HG02884 (cell line): ENCODE measurements at regions not wholly inside any gene's neighbourhood (a gene's known extent, or its start where the extent isn't known, plus 50 kb on each side); places are given as distances from the start of the nearest gene placed in this dataset.

Experiments
- ATAC-seq: cut with Tn5 transposase; IDR thresholded peaks from one replicate; pipeline ENCODE4 v1.9.1; 2021; ENCODE audit warnings: mild to moderate bottlenecking, moderate library complexity; ENCODE audit not compliant: unreplicated experiment

DNA sequence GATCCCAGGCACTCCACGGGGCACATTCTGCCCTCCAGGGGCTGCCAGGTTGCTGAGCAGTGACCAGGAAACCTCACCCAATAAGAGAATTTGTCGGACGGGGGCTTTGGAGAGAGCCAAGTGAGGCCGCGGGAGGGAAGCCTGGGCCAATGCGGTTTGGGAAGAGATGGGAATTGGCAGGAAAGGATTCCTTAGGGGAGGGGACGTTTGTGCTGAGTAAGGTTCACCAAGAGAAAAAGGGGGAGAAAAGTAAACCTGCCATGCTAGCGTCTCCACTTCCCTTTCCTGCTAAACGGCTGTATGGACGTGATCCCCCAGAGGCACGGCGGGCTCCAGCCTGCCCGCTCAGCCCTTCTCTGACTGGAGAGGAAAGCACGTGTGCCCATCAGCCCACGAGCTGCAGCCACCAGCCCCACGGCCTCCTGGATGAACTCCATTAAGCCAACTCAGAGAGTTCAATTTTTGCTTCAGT, 194.4 kb upstream of the ID2 start:
- no peak for ATAC-seq

DNA sequence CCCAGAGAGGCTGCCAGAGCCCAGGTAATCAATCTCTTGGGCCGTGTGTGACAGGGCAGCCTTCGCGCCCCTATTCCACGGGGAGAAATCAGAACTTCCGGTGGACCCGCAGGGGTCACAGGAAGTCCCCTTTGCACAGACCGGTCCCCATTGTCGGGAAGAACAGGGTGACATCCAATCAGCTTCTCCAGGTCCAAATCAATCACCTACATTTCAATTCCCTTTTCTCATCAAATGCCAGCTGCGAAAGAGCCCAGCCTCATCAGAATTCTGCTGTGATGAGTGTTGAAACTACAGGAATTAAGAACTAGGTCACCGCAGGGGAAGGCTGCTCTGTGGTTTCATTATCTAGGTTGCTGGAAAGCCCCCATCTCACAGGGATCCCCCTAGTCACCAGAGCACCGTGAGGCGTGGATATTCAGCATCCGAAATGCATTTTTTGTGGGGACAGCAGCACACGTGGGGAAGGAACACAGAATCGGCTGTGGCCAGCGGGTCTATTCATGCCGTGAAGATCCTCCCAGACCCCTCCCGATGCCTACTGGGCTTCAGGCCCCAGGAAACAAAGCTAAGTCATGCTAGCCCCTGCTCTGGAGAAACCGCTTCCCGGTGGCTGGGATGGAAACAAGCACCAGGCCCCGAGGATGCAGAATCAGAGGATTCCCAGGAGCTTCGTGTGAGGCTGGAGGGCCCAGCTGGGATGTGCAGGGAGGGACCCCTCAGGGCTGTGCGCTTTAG, 193.7 kb upstream of the ID2 start:
- peak; percentile 90 for ATAC-seq

DNA sequence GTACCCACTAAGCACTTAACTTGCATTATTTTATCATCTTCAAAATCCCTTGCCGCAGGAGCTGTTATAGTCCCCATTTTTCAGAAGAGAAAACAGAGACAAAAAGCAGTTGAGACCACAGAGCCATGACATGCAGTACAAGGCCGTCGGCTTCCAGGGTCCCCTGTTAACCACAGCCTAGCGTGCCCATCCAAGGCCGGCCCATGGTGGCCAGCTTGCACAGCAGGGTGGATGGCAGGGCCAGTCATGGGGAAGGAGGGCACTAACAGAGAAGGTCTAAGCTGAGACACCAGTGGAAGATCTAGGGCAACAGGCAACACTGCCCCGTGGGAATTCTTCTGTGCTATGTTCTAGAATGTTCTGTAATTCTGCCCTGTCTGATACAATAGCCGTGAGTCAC, 192.6 kb upstream of the ID2 start:
- ATAC-seq, result no peak

DNA sequence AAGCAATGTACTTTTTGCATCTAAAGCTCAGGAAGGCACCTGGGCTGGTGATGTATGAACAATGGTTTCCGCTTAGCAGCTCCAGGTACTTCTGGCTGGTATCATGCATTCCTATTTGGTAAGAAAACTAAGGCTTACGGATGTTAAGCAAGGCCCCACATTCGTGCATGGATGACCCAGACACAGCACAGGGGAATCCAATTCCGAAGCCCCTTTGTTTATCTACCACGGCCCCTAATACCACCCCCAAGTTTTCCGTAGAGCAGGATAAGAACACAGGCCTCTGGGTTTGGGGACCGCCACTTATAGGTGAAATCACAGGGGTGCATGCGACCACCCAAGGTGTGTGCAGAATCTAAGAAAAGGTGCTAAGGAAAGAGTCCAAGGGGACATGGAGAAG, 192.1 kb upstream of the ID2 start:
- no peak for ATAC-seq

DNA sequence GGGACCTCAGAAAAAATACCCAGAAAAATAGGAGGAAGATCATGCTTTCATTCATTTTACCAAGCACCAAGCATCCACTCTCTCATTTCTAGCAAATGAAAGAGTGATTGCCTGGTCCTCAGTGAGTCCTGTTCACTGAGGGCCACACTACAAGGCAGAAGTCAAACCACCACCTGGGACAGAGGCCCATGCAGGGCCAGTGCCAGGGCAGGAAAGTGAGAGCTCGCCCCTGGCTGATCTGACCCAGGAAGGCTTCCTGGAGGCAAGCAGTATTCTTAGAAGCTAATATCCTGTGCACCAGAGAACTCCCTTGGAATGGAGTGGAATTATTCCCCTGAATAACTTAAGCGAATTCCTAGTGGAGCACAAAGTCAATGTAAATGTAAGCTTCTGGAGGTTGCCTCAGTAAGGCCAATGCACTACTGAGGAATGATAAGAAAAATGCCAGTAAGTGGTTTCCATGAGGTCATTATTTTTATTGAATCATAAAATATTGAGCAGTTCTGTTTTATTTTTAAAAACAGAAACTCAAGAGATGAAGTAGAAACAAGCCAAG, 191.6 kb upstream of the ID2 start:
- ATAC-seq, result no peak

DNA sequence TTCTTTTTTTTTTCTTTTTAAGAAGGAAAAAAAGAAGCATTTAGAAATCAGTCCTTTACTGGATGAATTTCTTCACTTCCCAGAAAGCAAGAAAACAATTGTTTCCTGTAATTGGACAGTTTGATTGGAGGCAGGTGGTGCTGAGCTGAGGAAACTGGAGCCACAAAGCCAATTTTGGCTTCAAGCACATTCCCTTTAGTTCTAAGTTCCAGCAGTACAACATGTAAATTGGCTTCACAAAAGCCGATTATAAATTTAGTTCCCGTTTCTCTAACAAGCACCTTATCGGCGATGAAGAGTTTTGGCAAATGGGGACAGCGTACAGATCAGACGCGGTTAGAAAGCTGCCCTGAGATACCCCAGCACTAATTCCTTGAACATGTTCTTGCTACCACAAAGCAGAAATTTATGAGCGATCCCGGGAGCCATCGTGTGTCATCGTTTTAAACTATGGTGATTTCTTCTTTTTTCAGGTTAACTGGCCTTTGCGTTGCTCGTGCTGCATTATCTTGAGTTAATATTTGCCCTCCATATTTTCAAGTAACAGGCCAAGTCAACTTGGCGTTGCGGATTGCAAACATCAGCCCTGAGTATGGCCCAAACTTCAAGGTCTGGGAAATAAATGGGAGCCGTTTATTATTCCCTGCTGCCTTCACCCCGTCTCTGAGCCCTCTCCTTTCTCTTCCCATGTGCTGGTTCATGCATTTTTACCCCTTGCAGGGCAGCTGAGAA, 190.4 kb upstream of the ID2 start:
- no peak for ATAC-seq

DNA sequence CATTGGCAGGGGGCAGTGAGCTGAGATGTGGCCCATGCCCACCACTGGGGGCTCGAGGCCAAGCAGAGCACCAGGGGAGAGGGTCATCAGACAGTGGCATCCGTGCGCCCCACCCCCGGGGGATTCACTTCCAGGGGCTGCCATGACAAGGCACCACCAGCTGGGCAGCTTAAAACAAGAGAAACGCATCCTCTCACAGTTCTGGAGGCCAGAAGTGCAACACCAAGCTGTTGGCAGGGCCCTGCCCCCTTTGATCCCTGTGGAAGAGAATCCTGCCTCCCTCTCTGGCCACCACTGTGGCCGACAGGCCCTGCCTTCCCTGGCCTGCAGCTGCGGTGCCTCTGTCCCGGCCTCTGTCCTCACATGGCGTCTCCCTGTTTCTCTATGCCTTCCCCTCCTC, 187.7 kb upstream of the ID2 start:
- ATAC-seq, result no peak

DNA sequence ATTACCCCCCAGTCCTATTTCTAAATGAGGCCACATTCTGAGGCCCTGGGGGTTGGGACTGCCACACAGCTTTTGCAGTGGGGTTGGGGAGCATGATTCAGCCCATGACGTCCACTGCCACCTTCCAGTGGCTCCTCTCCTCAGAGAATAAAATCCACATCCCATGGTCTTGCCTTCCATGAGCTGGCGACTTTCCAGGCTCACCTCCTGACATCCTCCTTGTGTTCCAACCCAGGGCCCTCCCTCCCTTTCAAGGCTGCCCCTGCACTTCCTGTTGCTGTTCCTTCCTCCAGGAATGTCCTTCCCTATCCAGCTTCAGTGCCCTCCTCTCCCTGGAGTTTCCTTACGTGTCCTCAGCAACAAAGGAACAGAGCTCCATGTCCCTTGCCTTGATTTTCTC, 187.3 kb upstream of the ID2 start:
- ATAC-seq, result no peak

DNA sequence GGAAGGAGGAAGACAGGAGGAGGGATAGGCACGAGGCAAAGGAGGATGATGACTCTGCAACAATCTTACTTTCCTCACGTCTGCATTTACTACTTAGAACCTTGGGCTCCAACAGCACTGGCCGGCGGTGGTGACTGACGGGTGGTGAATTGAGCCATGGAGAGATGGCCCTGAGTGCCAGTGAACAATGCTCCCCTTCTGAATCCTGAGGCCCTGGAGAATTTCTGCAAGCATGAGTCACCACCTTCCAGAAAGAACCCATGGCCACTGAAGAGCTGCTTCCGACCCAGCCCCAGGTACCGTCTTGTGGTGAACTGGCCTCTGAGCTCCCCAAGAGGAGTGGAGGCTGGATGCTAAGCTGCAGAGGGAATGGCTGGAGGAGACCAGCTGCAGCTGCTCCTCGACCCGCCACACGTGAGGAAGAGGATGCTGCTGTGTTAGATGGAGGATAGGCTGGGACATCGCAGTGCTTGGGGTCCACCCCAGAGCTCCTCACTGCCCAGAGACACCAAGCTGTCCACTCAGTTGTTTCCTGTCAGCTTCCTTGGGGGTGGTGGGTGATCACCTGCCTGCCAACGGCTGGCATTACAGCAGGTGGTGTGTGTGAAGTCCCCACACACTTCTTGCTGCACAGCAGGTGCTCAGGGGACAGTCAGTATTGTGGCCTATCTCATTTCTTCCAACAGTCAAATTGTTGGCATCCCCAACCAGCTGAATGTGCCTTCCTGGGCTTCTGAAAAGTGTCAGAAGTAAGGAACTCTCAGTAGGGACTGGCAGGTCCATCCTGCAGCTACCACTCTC, 186.5 kb upstream of the ID2 start:
- no peak for ATAC-seq

DNA sequence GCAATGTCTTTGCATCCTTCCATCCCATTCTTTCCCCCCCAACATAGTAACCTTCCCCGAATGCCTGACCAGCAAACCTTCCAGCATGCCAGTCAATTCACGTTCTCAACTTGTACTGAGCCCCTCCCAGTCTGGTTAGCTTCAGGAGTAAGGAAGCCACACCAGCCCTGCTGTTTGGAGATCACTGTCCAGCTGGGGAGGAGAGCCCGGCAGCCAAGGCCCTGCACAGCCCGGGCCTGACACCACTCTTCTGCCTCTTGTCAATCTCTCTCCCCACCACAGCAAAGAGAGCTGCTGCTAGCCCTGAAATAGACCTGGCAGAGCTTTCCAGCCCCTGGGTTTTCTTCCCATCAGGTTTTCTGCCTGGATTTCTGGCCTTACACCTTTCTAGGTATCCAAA, 185.8 kb upstream of the ID2 start:
- ATAC-seq, result no peak

DNA sequence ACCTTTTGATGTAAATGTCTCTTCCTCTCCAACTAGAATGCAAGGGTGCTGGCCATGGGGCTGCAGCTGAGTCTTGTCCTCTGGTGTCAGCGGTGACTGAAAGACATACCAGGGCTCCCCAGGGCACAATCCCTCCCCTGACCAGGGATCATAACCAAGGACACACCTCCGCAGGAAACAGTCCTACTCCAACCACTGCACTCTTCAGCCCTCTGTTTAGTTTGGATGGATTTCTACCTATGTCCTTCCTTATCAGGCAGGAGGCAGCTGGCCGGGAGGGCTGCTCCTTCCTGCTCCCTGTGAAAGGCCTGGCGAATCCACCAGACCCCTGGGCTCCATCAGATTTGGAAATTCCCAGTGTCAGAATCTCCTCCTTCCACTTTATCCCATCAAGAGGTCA, 185.2 kb upstream of the ID2 start:
- ATAC-seq, result no peak

DNA sequence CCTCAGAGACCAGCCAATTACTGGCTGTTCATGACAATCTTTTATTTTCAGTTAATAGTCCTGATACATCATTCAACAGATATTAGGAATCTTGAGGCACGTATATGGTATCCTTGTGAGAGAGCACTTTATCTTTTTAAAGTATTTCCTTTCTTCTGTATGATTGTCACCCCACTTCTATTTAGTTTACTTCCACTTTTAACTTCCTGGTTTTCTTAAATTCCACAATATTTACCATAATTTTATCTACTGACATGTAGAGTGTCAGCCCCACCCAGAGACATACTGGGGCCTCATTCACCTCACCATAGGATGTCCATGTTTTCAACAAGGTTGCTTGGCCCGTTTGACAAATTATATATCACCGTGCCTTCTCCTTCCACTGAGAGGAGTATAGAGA, 182.9 kb upstream of the ID2 start:
- no peak for ATAC-seq

DNA sequence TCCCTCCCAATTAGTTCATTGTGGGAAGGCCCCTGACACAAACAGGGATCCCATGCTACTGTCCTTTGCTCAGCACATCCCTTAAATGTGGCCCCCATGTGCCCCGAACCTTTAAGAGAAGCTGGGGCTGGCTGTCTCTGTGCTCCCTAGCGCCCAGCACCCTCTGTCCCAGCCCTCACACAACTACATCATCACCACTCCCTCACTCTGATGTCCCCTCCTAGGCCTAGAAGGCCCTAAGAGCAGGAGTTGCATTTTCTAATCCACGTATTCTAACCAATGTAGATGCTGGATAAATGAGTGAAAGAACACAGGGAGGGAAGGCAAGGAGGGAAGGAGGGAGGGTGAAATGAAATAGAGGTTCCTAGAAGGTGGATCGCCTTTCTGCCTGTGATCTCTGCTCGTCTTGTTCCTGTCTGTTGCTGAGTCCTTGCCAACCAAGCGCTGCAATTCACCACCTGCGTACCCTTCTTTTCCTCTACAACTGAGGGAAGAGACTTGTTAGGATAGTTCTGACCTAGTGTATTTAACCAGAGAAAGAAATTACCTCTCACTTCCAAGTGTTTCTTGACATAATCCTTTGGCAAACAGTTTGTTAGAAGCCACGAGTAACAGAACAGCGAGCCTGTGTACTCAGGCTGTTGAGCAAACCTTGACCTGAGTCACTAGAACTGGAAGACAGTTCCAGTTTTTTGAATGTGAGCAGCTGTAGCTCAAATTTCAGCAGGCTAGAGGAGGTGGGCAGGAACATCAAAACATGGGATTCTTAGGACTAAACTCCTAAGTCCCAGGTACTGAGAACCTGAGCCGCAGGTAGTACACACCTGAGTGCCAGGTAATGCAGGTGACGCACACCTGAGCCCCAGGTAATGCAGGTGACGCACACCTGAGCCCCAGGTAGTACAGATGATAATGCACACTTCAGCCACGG, 181.5 kb upstream of the ID2 start:
- no peak for ATAC-seq

DNA sequence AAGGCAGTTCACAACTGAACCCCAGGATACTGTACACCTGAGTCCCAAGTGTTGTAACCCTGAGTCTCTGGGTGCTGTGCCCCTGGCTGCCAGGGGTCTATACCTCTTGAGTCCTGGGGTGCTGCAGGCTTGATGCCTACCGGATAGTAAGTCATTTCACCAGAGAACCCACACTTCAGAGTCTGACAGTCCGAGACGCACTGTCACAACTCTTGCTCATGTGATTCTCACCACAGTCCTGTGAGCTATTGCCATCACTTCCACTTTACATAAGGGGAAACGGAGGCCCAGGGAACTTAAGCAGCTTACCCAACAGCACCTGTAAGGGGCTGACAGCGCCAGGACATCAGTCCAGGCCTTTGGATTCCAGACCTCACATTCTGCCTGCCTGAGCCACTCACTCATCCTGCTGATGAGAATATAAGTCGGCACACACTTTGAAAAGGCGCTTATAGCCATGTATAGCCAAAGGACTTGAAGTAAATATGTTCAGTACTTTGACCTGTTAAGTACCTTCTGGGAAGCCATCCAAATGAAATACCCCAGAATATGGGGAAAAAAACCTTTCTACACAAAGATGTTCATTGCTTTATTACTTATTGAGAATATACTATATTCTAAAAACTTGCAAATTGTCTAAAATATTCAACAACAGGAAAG, 180.7 kb upstream of the ID2 start:
- ATAC-seq, result no peak

DNA sequence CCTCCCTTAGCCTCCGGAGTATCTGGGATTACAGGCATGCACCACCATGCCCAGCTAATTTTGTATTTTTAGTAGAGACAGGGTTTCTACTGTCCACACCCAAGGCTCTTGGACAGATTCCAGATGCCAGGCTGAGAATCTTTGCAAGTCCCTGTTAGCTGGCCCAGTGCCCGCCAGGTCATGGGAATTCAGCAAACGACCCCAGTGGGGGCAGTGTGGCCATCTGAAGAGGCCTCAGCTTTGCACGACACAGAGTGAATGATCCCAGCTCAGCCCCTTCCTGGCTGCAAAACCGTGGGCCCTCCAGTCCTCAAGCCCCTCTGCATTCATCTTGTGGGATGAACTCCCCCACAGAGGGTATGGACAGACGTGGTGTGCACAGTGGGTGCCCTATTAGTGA, 179.5 kb upstream of the ID2 start:
- no peak for ATAC-seq

DNA sequence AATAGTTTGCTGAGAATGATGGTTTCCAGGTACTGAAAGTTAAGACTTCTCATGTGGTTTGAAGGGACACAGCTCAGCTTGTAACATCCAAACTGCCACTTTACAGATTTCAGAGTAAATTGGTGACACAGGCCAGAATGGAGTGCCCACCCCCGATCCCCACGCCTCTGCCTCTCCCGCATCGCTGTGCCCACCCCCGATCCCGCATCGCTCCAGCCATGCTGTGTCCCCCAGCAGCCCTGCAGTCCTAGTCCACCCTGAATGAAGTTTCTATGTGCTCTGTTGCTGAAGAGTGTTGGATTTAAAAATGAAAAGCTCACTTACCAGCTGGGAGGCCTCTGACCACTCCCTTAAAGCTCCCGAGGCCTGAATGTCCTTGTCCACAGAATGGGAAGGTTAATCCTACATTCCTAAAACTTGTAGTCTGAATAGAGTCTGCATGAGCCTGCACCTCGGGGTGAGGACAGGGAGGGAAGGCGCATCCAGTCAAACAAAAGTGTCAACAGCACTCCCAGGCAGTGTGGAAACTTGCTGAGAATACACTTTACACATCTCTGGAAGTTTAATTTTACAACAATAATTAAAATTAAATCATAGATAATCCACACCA, 176.4 kb upstream of the ID2 start:
- ATAC-seq, result no peak

DNA sequence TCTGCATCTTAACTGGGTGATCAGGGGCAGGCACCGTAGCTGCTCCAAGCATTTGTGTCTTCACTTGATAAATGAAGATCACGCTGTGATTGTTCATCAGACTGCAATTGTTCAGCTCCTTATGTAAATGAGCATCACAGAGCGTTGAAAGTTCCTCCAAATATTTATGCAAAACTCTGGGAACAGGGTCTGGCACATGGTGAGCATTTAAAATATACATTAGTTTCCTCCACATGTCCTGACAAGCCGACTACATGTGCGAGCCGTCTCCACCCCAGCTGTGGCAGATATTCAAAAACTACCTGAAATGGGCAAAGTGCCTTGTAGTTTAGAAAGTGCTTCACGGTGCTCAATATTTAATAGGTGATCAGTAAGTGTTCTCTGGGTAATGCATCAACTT, 175.1 kb upstream of the ID2 start:
- ATAC-seq, result no peak

DNA sequence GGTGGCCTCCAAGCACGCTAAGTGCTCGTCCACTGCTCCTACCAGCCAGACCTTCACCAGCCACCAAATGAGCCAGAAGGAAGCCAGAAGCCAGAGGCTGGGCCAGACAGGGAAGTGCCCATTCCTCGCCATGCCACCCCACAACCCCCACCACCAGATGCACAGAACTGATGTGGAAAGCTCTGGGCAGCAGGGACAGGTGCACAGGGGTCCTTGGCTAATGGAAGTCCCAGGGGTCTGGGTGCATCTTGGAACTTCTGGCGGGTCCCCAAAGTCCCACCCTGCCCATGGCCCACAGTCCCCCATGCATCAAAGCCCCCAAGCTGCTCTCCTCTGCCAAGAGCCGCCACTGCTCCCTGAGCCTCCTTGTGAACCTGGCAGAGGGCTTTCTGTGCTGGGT, 173.1 kb upstream of the ID2 start:
- ATAC-seq, result no peak

DNA sequence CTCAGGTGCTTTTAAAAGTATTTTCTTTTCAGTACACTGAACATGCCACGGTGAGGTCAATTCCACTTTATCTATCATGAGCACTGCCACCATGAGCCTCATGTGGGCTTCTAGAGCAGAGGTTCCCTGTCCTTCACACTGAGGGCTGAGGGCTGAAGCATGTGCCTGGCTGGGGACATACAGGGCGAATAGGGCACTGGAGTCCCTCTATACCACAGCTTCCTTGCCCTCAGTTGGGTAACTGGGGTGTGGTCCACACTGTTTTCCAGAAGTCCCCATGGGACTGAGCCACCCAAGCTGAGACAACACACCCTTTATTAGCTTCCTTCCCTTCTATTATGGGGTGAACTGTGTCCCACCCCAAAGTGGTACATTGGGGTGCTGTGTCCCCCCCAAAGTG, 172.2 kb upstream of the ID2 start:
- no peak for ATAC-seq
